Pulmonary artery endothelial cell (primary cell): ENCODE measurements at regions not wholly inside any gene's neighbourhood (a gene's known extent, or its start where the extent isn't known, plus 50 kb on each side); places are given as distances from the start of the nearest gene placed in this dataset.
"Not testable (repeated sequence)": the region's sequence is repeated elsewhere in the genome, so short reads cannot be mapped to it uniquely, and the experiment has no call there.

ENCODE experiments used
- DNase-seq: peaks from one replicate; pipeline ENCODE4 v3.0.0-alpha.2; 2011; ENCODE audit warnings: low read depth, low spot score

DNA sequence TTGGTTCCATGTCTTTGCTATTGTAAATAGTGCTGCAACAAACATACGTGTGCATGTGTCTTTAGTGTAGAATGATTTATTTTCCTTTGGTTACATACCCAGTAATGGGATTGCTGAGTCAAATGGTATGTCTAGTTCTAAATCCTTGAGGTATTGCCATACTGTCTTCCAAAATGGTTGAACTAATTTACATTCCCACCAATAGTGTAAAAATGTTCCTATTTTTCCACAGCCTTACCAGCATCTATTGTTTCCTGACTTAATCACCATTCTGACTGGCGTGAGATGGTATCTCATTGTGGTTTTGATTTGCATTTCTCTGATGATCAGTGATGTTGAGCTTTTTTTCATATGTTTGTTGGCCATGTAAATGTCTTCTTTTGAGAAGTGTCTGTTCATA is 226.6 kb downstream of the ETAA1 start:
- DNase-seq: not testable (repeated sequence)

DNA sequence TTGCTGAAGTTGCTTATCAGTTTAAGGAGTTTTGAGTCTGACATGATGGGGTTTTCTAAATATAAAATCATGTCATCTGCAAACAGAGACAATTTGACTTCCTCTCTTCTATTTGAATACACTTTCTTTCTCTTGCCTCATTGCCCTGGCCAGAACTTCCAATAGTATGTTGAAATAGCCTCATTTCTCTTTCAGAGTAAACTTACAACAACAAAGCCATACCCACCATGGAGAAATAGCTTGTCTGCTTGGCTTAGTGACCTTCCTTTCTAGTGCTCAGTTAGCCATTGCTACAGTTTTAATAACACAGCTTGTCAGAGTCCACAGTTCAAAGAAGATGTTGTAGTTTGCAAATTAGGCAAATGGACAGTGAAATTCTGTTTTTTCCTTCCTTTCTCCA is 228.0 kb downstream of the ETAA1 start:
- DNase-seq: no peak

DNA sequence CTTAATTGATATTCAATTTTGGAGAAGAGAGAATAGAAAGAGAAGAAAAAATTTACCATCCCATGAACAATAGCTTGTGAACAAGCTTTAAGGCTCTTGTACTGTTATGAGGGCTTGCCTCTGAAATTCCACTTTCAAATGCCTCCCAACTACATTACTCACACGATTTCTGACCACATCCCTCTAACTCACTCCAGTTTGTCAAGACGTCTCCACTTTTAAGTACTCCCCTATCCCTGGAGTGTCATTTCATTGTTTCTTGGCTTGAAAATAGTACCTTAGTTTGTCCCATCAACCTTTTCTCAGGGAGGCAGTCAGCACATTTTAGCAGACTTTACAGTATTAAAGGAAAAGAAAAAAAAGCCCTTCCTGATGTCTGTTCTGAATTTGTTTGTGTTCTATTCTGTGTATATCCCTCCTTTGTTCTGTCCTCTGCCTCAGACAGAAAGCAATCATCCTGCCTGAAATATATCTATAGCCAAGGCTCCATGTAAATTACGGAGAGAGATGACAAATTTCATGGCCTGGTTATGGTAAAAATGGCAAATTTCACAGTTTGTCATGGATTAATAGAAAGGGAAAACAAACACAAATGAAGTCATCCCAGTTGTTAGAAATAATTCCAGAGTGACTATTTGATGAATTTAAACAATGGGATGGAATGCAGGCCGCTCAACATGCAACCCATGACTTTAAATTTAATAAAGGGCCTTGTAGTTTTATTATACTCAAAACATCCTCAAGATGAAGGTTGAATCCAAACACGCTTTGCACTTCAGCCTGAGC is 228.8 kb downstream of the ETAA1 start:
- no peak for DNase-seq

DNA sequence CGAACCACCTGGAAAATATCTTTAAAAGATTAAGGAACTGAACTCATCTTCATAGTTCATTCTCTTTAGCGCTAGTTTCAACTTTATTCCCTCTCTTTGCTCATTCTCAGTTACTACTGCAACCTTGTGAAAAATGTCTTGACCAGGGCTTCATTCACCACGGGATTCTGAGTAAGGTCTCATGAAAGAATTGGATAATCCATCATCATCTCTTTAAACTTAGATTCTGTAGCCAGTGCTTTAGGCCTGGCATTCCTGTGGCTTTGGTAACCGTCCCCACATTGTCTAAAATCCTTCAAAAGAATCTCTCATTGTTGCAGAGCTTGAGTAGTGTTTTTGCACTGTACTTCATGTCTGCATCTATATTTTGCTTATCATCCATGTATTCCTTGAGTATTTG is 229.5 kb downstream of the ETAA1 start:
- DNase-seq: no peak

DNA sequence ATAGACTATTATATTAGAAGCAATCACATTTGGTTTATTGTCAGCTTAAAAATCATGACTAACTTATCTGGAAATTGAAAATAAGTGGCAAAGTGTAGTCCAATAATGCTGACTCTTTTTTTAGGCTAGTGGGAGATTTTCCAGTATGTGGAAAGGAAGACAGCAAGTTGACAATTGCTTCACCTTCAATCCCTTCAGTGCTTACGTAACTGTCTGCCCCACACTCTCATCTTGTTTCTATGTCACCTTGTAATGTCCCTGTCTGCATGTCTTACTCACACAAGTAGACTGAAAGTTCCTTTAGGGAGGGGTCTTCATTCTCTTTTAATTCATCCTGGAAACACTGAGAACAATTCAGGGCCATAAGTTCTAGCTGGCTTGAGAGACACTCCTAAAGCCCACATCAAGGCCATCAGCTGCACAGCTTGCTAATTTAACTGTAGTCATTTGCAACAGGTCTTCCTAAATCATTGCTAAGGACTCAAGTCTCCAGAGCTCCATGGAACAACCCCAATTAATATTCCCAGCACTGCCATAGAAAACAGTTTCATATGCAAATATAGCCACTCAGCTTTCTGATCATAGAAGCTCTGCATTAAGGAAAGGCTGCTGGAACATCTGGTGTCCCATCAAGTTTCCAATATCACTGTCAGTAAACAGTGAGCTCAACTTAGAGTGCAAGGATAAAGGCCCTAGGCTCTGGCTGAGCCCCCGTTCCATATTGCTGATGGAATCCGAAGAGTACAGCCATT is 230.5 kb downstream of the ETAA1 start:
- no peak for DNase-seq

DNA sequence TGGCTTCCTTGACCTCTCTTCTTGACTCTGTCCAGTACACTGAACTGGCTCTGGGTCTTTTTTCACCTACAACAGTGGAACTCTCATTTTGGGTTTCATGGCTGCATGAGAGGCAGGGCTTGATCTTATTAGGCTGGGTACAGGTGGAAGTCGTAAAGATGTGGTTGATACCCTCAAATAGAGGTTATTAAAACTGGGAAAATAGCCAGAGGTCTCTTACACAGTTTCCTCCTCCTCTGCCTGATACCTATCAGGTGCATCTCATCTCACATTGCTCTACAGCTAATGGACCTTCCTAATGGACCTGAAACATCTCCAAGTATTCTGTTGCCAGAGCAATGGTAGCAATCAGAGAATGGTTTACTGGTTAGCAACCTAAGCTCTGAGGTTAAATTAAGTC is 231.8 kb downstream of the ETAA1 start:
- DNase-seq: no peak

DNA sequence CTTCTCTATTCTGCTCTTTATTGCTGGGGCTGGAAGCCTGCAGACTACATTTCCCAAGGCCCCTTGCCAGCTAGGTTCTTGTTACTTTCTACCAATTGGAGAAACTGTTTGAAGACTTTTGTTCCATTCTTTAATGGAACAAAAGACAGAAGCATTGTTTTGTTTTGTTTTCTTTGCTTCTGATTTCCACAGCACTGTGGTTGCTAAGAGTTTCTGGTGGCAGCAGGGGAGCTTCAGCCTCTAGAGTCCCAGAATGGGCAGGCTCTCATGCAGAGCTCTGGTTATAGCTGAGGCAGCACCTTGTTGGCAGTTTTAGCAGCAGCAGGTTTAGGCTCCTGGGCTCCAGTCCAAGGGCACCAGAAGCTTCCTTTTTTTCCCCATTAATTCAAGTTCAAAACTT is 234.3 kb downstream of the ETAA1 start:
- peak; percentile 8 for DNase-seq

DNA sequence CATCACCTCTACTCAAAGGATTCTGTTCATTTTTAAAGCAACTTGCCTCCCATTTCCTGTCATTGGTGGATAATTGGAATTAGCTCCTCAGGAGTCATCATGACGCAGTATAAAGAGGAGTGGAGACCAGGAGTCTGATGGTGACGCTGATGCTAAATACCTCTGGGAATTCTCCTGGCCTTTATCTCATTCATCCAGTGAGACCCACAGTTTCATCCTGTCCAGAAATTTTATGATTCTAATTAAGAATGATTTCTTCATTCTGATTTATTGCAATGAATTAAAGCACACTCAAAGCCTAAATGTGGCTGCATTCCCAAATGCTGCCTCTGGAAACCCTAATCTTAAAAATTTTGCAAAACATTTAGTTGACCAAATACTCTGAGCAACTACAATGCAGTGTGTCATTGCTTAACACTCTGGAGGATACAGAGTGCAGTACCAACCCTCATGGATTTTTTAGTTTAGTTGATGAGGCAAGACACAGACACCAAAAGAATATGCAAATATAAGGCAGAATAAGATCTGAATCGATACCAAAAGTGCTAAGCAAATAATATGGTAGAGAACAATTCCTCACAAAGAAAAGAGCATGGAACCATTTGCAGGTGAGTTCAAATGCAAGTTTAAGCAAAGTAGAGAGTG is 236.2 kb downstream of the ETAA1 start:
- DNase-seq: no peak

DNA sequence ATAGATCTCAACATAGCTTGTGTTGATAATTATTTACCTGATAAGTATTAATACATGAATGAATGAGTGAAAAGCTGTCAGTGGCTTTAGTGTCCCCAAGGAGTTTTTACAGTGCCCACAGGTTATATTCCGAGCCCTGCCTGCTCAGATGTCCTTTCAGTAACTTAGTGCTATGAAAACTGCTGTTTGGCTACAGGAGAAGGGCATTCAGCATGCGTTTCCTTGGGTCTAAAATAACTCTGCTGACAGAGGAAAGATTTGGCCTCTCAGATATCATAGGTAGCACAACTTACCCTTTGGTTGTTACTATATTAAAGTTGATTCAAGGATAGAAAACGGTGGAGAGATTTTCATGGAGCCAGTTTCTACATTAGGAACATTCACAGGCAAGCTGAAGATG is 241.0 kb downstream of the ETAA1 start:
- DNase-seq: no peak

DNA sequence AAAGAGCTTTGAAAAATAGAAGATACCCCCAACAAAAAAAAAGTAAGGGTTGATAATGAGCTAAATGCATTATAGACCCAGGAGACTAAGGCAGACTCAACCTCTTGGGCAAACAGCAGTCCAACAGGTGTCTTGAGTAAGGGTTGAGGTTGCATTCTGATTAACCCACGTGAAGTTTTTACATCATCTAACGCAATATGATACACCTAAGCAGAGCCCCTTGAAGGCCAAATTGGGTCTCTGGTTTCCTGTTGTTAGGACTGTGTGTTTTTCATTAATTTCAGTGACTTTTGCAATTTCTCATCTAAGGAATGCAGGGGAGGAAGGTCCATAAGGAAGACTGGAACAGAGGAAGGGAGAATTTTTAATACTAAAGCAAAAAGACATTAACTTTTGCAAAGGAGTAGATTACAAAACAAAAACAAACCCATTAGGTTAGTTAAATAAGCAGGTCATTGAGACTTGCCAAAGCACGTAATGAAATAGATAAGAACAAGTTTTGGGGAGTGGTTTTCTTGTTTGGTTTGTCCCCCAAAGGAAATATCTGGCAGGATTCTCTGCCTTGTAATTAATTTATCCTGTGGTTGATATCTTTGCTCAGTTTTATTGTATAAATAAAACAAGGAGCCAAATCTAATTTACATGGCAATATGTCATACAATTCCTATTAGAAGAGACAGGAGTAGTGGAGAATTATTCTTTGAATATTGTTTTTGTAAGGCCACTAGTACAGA is 244.3 kb downstream of the ETAA1 start:
- no peak for DNase-seq

DNA sequence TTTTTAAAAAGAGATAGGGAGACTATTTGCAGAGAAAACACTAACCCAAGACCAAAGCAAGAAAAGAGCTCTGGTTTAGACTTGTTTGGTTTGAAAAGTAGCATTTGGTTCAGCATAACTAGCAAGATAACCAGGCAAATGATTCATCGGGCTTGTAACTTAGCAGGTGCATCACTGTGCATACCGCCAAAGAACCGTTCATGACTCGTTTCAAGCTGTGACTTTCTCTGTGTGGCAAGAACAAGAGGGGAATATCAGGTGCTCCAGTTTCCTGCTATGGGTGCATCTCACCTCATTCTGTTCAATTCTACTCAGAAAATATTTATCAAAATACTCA is 244.9 kb downstream of the ETAA1 start:
- no peak for DNase-seq

DNA sequence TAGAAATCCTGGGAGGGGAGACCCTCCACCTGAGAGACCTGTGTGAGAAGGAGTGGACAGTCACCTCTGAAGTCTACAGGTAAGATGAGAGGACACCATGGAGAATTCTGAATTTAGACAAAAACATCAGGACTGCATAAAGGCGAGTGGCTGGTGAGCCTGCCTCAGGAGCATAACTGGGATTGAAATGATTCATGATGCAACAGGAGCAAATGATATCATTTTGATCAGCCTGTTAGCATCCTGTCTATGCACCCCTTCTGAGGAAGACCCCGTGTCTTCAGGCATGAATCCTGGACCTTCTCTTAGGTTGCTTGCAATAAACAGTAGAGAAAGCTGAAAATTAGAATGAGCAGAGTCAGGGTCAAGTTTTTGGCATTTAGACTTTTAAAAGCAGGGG is 245.8 kb downstream of the ETAA1 start:
- DNase-seq: no peak

DNA sequence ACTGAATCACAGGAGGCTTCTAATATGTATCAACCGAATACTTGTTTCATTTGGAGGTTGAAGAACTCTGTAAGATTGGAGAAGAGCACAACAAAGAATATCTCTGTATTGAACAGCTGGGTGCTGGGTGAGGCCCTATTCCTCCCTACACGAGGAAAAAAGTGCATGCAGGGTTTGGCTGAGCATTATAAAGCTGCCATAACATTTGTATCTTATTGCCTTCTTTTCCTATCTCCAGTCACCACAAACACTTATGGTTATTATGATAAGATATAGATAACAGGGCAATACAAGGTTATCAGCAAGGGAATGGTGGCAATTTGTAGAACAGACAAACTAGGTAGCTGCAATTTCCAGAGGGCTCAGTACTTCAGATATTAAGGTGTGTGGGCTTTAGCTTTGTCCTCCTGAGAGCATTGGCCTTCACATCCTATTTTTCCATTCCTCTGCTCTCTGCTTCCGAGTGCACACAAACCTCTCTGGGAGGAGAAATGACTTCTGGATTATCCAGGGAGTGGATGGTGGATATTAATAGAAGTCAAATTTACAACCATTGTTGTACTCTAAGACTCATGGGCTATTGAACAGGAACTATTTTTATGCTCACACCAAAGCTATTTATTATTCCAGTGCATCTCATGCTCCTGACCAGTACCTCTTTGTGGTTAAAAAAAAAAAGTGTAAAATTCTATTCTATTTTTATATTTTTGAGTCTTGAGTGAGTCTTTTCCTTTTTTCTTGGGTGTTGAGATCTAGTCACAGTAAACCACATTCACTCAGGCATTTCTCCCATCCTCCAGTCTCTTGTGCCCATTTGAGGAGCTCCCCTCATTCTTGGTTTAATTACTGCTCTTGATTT is 248.4 kb downstream of the ETAA1 start:
- no peak for DNase-seq

DNA sequence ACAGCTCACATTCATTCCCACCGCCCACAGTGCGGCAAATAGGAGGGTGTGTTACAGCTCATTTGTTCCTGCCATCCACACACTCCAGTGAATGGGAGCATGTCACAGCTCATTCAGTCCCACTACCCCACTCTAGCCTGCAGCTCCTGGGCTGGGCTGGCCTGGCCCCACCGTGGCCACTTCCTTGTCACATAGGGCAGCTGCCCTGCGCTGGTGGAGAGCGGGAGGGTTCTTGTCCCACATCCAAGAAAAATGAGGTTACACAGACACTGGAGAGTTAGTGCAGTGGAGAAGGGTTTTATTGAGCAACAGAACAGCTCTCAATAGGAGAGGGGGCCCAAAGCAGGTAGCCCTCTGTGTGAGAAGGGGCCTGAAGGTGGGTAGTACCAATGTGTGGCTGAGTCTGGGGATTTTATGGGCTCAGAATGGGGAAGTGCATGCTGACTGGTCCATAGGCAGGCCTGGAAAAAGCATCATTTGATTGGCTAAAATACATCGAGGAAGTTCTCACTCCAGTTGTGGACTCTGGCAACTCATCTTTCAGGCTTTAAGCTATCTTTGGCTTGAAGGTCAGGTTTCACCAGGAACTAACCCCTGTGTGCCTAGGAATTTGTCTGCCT is 249.7 kb downstream of the ETAA1 start:
- no peak for DNase-seq

DNA sequence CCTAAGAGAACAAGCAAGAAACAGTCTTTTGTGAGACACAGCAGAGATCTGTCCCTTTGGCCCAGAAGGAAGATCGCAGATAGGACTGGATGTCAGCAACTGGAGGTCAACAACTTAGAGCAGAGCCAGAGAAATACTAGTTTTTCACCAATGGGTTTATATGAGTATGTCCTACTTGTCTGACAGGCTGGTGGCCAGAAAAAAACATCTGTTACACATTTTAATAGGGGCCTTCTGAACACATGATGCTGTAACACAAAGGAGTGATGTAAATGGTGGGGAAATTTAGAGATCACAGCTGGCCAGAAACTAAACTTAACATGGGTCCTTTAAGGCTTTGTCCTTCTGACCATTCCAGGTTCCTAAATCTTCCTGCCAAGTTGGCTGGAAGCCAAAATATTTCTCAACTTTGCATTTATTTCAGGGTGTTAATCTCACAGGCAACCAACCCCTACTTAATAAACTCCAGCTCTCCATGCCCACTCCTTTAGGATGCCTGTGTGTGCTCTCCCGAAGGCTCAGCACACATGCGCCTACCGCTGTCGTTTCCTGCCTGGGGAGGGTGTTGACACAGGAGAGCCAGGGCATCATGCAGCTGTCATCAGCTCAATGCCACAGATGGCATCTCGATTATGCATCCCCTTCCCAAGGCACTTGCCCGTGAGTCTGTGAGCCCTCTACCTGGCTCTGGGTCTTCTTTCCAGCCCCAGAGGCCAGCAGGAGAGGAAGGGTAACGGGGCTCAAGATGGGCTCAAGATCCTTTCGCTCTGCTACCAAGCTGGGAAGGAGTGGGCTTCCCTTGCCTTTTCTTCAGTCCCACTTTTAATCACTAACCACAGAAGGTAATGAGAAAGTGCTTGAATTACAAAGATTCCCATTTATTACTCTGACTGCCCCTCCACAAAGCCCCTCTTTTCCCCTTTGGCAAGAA is 252.5 kb downstream of the ETAA1 start:
- DNase-seq: no peak

DNA sequence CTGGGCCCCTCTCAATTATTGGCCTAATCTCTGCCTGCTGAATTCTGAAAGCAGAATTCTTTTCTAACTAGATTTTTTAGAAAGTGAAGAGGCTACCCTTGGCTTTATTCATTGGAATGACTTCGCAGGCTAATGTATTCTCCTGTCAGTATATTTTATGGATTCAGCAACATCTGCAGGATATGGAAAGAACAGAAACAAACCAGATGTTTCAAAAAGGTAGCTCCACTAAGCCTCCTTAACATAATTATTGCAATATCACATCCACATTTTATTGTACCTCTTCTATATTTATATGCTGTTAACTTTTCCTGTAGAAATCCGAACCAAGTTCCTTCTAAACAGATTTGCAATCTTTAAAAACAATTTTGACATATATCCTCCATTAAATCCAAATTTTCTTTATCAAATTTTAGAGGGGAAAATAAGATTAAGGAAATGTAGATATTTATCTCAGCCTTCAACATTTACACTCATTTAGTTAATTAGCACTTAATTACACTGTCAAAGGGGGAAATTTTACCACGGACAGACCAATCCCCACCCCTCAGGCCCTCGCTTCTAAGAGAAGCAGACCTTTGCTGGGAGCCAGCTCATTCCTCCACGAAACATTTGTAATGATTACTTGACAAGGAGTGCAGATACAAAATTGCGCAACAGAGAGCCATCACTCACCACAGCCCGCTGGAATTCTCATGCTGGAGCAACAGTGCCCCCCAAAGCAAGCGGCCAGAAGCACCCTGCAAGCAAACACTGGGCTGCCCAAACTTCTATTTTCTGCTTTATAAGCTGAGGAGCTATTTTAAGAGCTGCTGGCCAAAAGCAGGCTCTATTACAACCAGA is 253.4 kb downstream of the ETAA1 start:
- DNase-seq: peak; percentile 43

DNA sequence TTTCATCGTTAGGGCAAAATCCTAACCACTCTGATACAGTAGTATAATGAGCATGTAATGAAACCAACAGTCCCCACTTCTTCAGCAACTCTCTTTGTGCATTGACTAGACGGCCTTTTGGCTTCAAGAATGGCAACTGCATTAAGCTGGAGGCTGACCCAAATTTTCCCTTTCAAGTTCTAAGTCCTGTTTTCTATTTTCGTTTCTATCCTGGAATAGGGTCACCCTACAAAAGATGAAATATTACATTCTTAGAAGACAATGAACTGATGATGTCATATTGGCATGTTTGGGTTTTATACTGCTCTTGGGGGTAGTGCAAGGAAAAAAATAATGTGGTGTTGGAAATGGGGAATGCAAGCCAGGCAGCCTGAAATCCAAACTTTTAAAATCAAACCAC is 254.4 kb downstream of the ETAA1 start:
- DNase-seq: no peak

DNA sequence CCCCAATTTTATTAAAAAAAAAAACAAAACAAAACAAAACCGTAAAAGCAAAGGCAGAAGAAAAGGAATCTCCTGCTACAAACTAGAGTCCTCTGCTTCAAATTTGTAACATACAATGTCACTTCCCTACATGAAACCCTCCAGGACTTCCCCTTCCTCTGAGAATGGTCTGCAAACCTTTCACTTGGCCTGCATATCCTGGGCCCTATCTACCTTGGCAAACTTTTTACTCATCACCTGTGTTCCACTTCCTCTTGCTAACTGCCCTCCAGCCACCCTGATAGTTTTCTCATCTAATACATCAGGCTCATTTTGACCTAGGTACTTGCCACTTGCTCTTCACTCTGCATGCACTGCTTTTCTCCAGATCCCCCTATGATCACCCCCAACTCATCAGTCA is 255.5 kb downstream of the ETAA1 start:
- no peak for DNase-seq

DNA sequence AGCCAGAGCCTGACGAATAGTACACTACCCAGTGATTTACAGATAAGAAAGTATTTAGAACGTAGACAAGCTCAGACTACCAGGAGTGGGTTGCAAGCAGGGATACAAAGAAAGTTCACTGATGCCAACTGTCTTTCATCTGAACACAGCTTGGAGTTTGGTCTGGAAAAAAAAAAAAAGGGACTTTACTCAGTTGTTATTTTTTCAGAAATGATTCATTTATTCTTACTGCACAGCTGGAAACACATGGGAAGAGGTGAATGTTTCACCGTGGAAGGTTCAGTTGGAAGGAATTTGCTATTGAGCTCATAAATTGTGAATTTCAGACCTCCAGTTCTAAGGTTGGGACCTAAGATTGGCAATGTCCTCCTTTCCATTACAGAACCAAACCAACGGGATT is 259.7 kb downstream of the ETAA1 start:
- DNase-seq: no peak
